GM21529 (cell line): ENCODE measurements at regions not wholly inside any gene's neighbourhood (a gene's known extent, or its start where the extent isn't known, plus 50 kb on each side); places are given as distances from the start of the nearest gene placed in this dataset.
"Not testable (repeated sequence)": the region's sequence is repeated elsewhere in the genome, so short reads cannot be mapped to it uniquely, and the experiment has no call there.

ENCODE experiments used
- ATAC-seq: cut with Tn5 transposase; IDR thresholded peaks from one replicate; pipeline ENCODE4 v1.9.1; 2021; ENCODE audit not compliant: unreplicated experiment

DNA sequence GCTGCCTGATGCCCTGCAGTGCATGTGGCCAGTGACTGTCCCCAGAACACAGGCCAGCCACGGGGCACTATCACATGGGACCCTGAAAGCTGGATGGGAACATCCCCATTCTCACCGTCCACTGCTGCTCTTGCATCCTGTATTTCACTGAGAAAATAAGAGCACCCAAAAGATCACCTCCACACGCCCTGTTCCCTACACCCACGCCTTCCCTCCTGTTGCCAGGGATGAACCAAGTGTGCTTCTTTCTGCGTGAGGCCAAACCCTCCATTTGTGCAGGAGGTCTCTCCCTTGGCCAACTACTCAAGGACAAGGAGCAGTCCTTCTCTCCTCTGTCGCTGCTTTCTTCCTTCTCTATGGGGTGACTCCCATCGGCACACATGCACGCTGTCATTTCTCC is 118.3 kb downstream of the LRRC37A3 start:
- ATAC-seq, result not testable (repeated sequence)

DNA sequence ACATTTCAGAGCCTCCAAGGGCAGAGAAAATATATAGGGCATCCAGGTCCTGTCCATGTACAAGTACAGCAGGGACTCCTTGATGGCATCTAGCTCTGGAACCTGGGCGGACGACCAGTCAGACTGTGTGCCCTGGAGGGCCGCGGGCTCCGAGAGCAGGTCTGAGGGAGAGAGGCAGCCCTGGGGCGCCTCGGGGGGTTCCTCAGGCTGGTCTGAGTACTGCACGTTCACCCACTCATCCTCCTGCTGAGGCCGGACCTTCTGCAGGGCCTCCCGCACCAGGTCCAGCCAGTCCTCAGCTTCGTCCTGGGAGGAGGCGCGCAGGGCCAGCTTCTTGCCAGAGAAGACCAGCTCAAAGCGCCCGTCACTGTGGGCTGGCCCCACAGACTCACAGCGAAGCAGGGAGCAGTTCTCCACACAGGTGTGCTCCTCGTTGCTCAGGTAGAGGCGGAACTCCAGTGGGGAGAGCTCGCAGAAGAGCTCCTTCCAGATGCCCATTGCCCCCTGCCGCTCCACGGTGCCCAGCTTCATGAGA is 118.8 kb downstream of the LRRC37A3 start:
- ATAC-seq, result not testable (repeated sequence)

GRCh38 chr17:64799543-64800188 is 119.6 kb downstream of the LRRC37A3 start:
- ATAC-seq, result not testable (repeated sequence)

GRCh38 chr17:64798961-64799360 is 120.3 kb downstream of the LRRC37A3 start:
- ATAC-seq, result not testable (repeated sequence)

- ATAC-seq, result peak; percentile 47
Measured at GRCh38 chr17:64798489-64798790, 120.8 kb downstream of the LRRC37A3 start.

DNA sequence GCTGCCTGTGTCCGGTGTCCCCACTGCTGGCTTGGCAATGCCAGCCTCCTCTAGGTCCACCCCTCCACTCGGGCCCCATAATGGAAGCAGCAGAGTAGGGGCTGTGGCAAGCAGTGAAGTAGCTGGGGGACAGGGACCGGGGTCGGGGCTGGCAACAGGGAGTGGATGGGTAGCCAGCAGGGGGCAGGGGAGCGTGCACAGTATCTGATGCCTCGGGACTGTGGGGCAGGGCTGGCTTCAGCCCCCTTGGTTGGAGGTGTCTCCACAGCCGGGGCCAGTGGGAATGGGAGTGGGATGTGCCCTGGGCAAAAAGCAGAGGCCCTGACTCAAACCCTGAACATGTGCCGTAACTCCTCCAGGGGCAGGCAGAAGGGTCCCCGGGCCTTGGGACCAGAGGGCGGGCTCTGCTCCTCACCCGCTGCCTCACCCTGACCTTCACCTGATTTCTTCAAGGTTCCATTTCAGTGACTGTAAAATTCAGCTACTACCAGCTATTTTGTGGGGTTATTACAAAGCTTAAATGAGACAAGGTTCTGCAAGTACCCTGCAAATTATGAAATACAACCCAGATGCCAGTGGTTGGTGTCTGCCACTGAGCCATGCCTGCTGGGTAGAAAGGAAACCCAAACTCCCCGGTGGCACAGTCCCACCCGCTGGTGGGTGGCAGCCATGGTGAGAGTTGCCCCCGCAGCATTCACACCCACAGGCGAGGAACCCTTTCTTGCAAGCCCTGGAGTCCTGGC is 121.4 kb downstream of the LRRC37A3 start:
- not testable (repeated sequence) for ATAC-seq

DNA sequence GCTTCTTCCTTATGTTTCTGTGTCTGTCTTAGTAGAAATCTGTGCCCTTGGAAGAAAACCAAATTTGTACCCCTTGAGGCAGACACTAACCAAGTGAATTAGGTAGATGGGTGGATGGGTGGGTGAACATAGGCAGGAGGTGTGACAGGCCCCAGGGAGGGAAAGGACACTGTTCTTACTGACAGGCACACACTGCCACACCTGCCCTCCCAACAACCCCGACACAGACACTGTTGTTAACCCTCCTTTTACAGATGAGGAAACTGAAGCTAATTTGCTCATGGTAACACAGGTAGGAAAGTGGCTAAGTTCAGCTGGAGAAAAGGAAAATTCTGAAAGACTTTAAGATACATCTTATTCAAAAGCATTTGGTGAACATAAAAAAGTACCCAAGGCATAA is 123.9 kb downstream of the LRRC37A3 start:
- not testable (repeated sequence) for ATAC-seq

DNA sequence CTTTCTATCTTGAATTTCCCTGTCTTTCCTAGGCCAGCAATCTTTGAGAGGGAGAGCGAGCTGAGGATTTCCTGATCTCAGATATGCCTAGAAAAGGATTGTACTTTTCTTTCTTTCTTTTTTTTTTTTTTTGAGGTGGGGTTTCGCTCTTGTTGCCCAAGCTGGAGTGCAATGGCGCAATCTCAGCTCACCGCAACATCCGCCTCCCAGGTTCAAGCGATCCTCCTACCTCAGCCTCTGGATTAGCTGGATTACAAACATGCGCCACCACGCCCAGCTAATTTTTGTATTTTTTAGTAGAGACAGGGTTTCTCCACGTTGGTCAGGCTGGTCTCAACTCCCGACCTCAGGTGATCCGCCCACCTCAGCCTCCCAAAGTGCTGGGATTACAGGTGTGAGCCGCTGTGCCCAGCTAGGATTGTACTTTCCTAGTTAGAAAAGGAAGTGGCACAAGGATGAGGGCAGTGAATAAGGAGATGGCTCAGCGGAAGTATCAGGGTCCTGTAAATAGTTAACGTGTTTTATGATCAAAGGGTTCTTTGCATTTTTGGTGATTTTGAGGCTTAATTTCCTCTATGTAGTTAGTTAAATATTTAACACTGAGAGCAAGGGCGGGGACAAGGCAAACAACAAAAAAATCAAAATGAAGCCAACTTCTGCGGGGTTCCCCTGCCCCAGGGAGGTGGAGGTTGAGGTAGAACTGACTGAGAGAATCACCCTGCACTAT is 124.6 kb downstream of the LRRC37A3 start:
- not testable (repeated sequence) for ATAC-seq

- not testable (repeated sequence) for ATAC-seq
Measured at GRCh38 chr17:64794113-64794512, 125.2 kb downstream of the LRRC37A3 start.

DNA sequence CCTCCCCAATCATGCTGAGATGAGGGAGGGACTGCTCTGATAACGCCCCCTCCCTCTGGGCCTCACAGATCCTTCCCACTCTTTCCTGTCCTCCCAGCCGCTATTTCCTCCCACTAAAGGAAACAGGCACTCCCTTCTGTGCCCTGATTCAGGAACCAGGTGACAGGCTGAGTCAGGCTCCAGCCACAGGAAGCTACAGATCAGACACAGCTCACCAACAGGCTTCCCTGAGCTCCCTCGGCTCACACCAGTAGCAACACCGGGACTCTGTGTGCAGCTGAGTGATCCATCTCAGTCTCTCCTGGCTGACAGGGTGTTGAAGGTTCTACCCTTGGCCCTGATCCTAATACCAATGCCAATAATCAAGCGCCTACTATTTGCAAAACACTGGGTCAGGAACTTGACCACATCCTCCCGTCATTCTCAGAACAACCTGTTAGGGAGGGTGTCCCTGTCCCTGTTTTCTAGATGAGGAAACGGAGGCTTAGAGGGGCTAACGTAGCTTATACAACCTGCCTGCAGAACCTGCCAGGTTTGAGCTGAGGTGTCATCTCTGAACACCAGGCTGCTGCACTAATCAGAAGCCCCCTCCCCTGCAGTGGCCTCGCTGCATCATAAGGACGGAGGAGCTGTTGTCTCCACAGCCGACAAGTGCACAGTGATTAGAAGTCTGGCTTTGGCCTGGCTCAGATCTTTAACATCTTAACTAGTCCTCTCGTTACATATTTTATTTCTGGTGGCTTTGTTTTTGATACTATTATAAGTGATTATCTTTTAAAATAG is 126.3 kb downstream of the LRRC37A3 start:
- ATAC-seq, result not testable (repeated sequence)

DNA sequence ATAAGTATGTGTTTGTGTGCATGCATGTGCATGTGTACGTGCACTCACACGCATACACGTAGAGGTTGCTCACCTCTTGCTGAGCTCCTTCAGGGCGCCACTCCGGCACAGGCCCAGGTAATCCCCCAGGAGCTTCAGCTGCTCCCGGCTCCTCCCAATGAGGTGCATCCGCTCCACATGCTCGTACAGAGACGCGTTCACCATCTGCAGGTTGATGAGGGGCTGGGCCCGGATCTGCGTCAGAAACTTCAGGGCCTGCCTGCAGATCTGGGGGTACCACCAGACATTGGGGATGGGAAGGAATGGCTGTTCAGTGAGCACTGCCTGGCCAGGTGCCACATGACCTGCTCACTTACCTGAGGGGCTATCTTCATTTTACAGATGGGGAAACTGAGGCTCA is 127.0 kb downstream of the LRRC37A3 start:
- ATAC-seq, result not testable (repeated sequence)

DNA sequence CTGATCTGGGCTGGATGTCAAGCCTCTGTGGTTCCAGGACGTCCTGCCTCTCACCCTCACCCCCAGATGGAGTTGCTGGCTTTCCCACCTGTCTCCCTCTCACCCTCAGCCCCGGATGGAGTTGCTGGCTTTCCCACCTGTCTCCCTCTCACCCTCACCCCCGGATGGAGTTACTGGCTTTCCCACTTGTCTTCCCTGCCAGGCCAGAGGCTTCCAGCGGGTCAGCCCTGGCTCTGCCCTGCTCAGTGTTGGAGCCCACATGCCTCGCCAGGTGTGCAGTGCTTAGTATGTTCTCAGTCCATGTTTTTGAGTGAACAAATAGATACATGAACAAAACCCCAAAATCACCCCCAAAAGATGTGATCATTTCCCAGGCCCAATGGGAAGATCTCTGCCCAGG is 127.6 kb downstream of the LRRC37A3 start:
- ATAC-seq, result not testable (repeated sequence)

GRCh38 chr17:64791226-64791625 is 128.1 kb downstream of the LRRC37A3 start:
- not testable (repeated sequence) for ATAC-seq

- ATAC-seq, result not testable (repeated sequence)
Measured at GRCh38 chr17:64790690-64791089, 128.6 kb upstream of the SMURF2 start.

- ATAC-seq, result not testable (repeated sequence)
Measured at GRCh38 chr17:64790193-64790592, 128.1 kb upstream of the SMURF2 start.

DNA sequence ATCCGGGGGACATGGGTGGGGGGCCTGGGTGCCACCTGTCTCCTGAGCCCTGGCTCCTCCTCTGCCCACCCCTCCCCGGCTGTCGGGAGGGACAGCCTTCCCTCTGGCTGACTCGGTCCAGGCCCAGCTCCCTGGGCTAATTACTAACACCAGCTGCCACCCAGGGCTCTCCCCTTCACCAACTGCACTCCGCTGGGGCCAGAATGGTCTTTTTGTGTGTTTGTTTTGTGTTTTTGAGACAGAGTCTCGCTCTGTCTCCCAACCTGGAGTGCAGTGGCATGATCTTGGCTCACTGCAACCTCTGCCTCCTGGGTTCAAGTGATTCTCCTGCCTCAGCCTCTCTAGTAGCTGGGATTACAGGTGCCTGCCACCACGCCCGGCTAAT is 126.9 kb upstream of the SMURF2 start:
- ATAC-seq, result not testable (repeated sequence)

- ATAC-seq, result no peak
Measured at GRCh38 chr17:64788286-64789060, 126.4 kb upstream of the SMURF2 start.

DNA sequence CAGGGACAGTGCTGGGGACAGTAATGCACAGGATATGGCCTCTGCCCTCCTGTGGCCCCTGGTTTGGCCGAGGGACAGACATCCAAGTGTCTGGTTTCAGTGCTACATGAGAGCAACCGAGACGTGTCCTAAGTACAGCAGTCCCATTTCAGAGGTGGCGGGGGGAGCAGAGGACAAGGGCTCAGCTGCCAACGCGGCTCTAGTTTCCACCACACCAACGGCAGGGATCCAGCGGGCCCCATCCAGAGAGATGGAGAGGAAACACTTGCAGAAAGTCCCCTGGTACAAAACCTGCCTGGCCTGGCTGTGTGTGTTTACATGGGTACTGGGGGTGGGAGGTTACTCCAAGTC is 125.8 kb upstream of the SMURF2 start:
- no peak for ATAC-seq

DNA sequence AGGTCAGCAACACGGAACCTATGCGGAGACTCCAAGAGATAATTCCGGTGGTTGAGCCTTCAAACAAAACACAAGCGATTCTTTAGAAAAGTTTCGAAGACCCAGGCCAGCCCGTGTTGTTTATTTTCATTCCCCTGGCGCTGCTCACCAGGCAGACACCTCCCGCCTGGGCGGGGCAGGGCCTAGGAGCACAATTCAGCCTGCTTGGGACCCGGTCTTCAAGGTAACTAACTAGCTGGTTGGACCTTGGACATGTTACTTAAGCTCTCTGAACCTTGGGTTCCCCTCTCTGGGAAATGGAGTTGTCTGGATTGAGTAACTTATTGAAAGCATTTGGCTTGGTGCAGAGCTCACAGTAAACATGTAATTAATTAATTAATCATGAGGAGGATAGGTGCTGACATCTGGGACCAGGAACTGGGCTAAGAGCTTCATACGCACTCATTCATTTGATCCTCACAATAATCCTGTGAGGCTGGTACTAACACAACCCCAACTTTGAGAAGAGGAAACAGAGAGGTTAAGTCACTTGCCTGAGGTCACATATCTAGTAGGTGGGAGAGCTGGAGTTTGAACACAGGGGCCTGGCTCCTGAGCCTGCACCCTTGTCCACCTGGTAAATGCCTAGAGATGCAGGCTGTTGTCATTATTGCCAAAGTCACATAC is 125.3 kb upstream of the SMURF2 start:
- ATAC-seq, result no peak

- ATAC-seq, result no peak
Measured at GRCh38 chr17:64786337-64786736, 124.2 kb upstream of the SMURF2 start.
